ENCODE measurements at regions not wholly inside any gene's neighbourhood (a gene's known extent, or its start where the extent isn't known, plus 50 kb on each side); places are given as distances from the start of the nearest gene placed in this dataset.
"Not testable (repeated sequence)": the region's sequence is repeated elsewhere in the genome, so short reads cannot be mapped to it uniquely, and the experiment has no call there.

DNA sequence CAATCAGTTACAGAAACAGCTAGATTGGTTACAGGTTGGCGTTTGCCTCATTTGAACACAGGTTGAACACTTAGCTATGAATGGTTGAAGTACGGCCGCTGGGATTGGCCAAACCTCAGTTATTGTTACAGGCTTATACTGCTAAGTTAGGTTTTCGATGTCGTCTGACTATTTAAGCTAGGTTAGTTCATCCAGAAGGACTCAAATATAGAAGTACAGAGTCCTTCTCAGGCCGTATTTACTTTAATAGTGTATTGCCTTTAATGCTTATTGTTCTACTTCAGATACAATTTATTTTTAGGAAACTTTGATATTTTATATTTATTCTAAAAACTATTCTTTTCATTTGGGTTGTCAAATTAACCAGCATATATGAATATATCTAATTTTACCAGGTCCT is 334.7 kb downstream of the FAT4 start:
- DNase-seq (ENCODE audit: low read depth), result no peak
- TF ChIP-seq, protein P1, sequence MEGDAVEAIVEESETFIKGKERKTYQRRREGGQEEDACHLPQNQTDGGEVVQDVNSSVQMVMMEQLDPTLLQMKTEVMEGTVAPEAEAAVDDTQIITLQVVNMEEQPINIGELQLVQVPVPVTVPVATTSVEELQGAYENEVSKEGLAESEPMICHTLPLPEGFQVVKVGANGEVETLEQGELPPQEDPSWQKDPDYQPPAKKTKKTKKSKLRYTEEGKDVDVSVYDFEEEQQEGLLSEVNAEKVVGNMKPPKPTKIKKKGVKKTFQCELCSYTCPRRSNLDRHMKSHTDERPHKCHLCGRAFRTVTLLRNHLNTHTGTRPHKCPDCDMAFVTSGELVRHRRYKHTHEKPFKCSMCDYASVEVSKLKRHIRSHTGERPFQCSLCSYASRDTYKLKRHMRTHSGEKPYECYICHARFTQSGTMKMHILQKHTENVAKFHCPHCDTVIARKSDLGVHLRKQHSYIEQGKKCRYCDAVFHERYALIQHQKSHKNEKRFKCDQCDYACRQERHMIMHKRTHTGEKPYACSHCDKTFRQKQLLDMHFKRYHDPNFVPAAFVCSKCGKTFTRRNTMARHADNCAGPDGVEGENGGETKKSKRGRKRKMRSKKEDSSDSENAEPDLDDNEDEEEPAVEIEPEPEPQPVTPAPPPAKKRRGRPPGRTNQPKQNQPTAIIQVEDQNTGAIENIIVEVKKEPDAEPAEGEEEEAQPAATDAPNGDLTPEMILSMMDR (conservative IDR thresholded peaks at IDR 0.05; ENCODE audit: control insufficient read depth, insufficient read depth, low read depth, low read length), result no peak
- no peak overlapping the region for H3K4me3 ChIP-seq (ENCODE audit: control insufficient read depth, low read depth, low read length)

DNA sequence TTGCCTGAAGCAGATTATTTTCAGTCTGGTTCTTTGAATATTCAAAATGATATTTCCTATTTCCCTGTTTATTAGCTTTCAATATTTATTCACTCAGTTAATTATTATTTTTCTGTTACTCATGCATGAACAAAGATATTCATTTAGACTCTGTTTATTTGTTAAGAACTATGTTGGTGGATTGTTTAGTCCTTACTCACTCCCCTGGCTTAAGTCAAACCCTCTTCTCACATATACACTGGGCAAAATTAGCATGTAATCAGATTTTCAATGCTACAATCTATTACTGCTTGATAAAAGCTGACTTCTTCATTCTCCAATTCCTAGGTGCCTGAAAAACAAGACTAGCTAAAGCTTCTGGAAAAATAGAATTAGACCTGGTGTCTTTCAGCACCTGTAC is 335.8 kb downstream of the FAT4 start:
- H3K4me3 ChIP-seq (ENCODE audit: control insufficient read depth, low read depth, low read length), result no peak overlapping the region
- TF ChIP-seq, protein P1 (conservative IDR thresholded peaks at IDR 0.05; ENCODE audit: control insufficient read depth, insufficient read depth, low read depth, low read length), result no peak
- DNase-seq (ENCODE audit: low read depth), result no peak

DNA sequence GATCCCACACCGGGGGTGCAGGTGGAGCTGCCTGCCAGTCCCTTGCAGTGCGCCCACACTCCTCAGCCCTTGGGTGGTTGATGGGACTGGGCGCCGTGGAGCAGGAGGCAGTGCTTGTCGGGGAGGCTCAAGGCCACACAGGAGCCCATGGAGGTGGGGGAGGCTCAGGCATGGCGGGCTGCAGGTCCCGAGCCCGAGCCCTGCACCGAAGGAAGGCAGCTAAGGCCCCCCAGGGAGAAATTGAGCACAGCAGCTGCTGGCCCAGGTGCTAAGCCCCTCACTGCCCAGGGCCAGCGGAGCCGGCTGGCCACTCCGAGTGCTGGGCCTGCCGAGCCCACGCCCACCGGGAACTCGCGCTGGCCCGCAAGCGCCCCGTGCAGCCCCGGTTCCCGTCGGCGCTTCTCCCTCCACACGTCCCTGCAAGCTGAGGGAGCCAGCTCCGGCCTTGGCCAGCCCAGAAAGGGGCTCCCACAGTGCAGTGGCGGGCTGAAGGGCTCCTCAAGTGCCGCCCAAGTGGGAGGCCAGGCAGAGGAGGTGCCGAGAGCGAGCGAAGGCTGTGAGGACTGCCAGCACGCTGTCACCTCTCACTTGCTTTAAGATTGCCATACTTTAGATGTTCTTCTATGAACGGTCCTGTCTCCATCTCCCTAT is 337.1 kb downstream of the FAT4 start:
- not testable (repeated sequence) for DNase-seq (ENCODE audit: low read depth); H3K4me3 ChIP-seq (ENCODE audit: control insufficient read depth, low read depth, low read length)

DNA sequence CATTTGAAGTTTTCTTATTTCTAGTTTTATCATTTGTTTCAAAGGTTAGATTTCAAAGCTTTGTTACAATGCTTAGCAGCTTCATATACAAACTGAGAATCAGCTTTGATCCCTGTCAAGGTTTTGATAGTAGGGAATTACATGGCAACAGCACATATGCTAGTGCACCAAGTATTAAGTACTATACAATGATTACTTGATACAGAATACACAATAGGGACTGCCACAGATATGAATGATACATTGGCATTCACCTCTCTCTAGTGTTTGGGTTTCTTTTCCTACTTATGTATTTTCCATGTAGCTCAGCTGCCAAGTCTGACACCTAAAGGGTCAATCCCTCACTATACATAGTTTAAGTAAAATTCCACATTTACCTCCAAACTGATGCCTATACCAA is 344.0 kb downstream of the FAT4 start:
- H3K4me3 ChIP-seq (ENCODE audit: control insufficient read depth, low read depth, low read length), result no peak overlapping the region
- no peak for DNase-seq (ENCODE audit: low read depth)
- TF ChIP-seq, protein P1 (conservative IDR thresholded peaks at IDR 0.05; ENCODE audit: control insufficient read depth, insufficient read depth, low read depth, low read length), result no peak

- TF ChIP-seq, protein P1 (conservative IDR thresholded peaks at IDR 0.05; ENCODE audit: control insufficient read depth, insufficient read depth, low read depth, low read length), result no peak
- H3K4me3 ChIP-seq (ENCODE audit: control insufficient read depth, low read depth, low read length), result no peak overlapping the region
- DNase-seq (ENCODE audit: low read depth), result no peak
Measured at GRCh38 chr4:125663896-125664767, 349.4 kb downstream of the FAT4 start.

- DNase-seq (ENCODE audit: low read depth), result no peak
- H3K4me3 ChIP-seq (ENCODE audit: control insufficient read depth, low read depth, low read length), result no peak overlapping the region
- TF ChIP-seq, protein P1 (conservative IDR thresholded peaks at IDR 0.05; ENCODE audit: control insufficient read depth, insufficient read depth, low read depth, low read length), result no peak
Measured at GRCh38 chr4:125666635-125667034, 351.9 kb downstream of the FAT4 start.

GRCh38 chr4:125676156-125676555 is 361.4 kb downstream of the FAT4 start:
- DNase-seq (ENCODE audit: low read depth), result no peak
- TF ChIP-seq, protein P1 (conservative IDR thresholded peaks at IDR 0.05; ENCODE audit: control insufficient read depth, insufficient read depth, low read depth, low read length), result no peak
- no peak overlapping the region for H3K4me3 ChIP-seq (ENCODE audit: control insufficient read depth, low read depth, low read length)
